ENCODE measurements at regions not wholly inside any gene's neighbourhood (a gene's known extent, or its start where the extent isn't known, plus 50 kb on each side); places are given as distances from the start of the nearest gene placed in this dataset.

GRCh38 chr2:208645226-208645625 lies 238.6 kb downstream of the PTH2R start:
- Histone ChIP-seq H3K27ac (ENCODE audit: low read length) (no peak overlapping the region), H3K36me3 (ENCODE audit: control insufficient read depth, insufficient read depth, low read length) (no peaks in the 10 kb centered on the region), H3K27me3 (ENCODE audit: control insufficient read depth, insufficient read depth, low read length) (no peaks in the 10 kb centered on the region), H3K4me3 (ENCODE audit: low read depth in 2 of 2, low read length in 2 of 2) (no peak overlapping the region), H3K4me1 (ENCODE audit: control insufficient read depth, insufficient read depth, low read length) (no peaks in the 10 kb centered on the region), H3K9me3 (ENCODE audit: control insufficient read depth, insufficient read depth, low read depth, low read length) (no peaks in the 10 kb centered on the region)
- intact Hi-C loops (cut with micrococcal nuclease; ENCODE audit: unreplicated experiment), result no loop called here
- no peak for DNase-seq (ENCODE audit: low read depth, low spot score)
- TF ChIP-seq POLR2AphosphoS5 (IDR thresholded peaks at IDR 0.05; ENCODE audit: low read depth, low read length), result no peak
- TF ChIP-seq, protein P1, sequence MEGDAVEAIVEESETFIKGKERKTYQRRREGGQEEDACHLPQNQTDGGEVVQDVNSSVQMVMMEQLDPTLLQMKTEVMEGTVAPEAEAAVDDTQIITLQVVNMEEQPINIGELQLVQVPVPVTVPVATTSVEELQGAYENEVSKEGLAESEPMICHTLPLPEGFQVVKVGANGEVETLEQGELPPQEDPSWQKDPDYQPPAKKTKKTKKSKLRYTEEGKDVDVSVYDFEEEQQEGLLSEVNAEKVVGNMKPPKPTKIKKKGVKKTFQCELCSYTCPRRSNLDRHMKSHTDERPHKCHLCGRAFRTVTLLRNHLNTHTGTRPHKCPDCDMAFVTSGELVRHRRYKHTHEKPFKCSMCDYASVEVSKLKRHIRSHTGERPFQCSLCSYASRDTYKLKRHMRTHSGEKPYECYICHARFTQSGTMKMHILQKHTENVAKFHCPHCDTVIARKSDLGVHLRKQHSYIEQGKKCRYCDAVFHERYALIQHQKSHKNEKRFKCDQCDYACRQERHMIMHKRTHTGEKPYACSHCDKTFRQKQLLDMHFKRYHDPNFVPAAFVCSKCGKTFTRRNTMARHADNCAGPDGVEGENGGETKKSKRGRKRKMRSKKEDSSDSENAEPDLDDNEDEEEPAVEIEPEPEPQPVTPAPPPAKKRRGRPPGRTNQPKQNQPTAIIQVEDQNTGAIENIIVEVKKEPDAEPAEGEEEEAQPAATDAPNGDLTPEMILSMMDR (IDR thresholded peaks at IDR 0.05), result no peak
- TF ChIP-seq REST (IDR thresholded peaks at IDR 0.05; ENCODE audit: insufficient read depth in 1 of 2, low read depth in 2 of 2, low read length in 1 of 2), result no peak
- no peak for TF ChIP-seq SIN3A (IDR thresholded peaks at IDR 0.05; ENCODE audit: borderline replicate concordance, insufficient read depth, low read depth, low read length)
- TF ChIP-seq TCF7L2 (IDR thresholded peaks at IDR 0.05; ENCODE audit: low read depth, low read length), result no peak
- in situ Hi-C loops (cut with HindIII; ENCODE audit: low pct_unique_long_range_greater_than_20kb, low sequenced_read_pairs), result no loop called here
- BruUV-seq (replicated peaks), result no TSS peak
- ChIA-PET CTCF (no interaction called here), POLR2A (no interaction called here)
- no peak for ATAC-seq

DNA sequence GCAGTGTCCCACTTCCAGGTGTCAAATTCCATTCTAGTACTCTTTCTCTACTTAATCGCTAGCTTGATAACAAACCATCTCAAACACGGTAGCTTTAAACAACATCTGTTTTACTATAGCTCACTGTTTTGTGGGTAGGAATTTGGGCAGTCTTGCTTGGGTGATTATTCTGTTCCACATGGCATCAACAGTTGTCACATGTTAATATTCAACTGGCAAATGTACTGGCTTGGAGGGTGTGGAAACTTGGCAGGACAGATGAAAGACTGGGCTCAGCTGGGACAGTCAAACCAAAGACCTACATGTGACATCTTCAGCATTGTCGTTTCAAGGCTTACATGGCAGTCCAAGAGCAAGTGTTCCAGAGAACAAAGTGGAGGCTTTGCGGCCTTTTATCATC lies 241.8 kb downstream of the PTH2R start:
- no TSS peak for BruUV-seq (replicated peaks)
- intact Hi-C loops (cut with micrococcal nuclease; ENCODE audit: unreplicated experiment), result no loop called here
- no peaks in the 10 kb centered on the region for H3K4me1 ChIP-seq (ENCODE audit: control insufficient read depth, insufficient read depth, low read length)
- POLR2A ChIA-PET, result interaction anchor here (0.6 kb wide), 3 partner anchors 47 to 787 kb away, joined by 3 to 7 read pairs (median 3); no protein-coding TSS in a partner anchor
- ATAC-seq (no peak), DNase-seq (ENCODE audit: low read depth, low spot score) (no peak)
- no peaks in the 10 kb centered on the region for H3K27me3 ChIP-seq (ENCODE audit: control insufficient read depth, insufficient read depth, low read length)
- CTCF ChIA-PET, result no interaction called here
- in situ Hi-C loops (cut with HindIII; ENCODE audit: low pct_unique_long_range_greater_than_20kb, low sequenced_read_pairs), result no loop called here
- no peak overlapping the region for H3K27ac ChIP-seq (ENCODE audit: low read length)
- no peak overlapping the region for H3K4me3 ChIP-seq (ENCODE audit: low read depth in 2 of 2, low read length in 2 of 2)
- no peaks in the 10 kb centered on the region for H3K9me3 ChIP-seq (ENCODE audit: control insufficient read depth, insufficient read depth, low read depth, low read length)
- TF ChIP-seq SIN3A (IDR thresholded peaks at IDR 0.05; ENCODE audit: borderline replicate concordance, insufficient read depth, low read depth, low read length) (no peak), REST (IDR thresholded peaks at IDR 0.05; ENCODE audit: insufficient read depth in 1 of 2, low read depth in 2 of 2, low read length in 1 of 2) (no peak), TCF7L2 (IDR thresholded peaks at IDR 0.05; ENCODE audit: low read depth, low read length) (no peak), POLR2AphosphoS5 (IDR thresholded peaks at IDR 0.05; ENCODE audit: low read depth, low read length) (no peak)
- TF ChIP-seq, protein P1 (IDR thresholded peaks at IDR 0.05), result no peak
- H3K36me3 ChIP-seq (ENCODE audit: control insufficient read depth, insufficient read depth, low read length), result no peaks in the 10 kb centered on the region
